B cell (primary cell): ENCODE measurements at regions not wholly inside any gene's neighbourhood (a gene's known extent, or its start where the extent isn't known, plus 50 kb on each side); places are given as distances from the start of the nearest gene placed in this dataset.

Experiments
- ATAC-seq: fragments of 200-7000 bp; cut with Tn5 transposase; one replicate; pipeline ENCODE4 v1.10.0; 2021; ENCODE audit warnings: low read depth, mild to moderate bottlenecking, moderate number of reproducible peaks, moderate library complexity
- CTCF ChIA-PET: fragments of 350-600 bp; sonication (Branson Sonifier 250); formaldehyde crosslinking; loops from one replicate; lab custom pipeline; 2021; ENCODE audit warnings: antibody characterized with exemption, inconsistent platforms; lab: Charles Lee
- POLR2A ChIA-PET: fragments of 350-600 bp; sonication (Branson Sonifier 250); formaldehyde crosslinking; loops from one replicate; lab custom pipeline; 2021; ENCODE audit warnings: antibody characterized with exemption; lab: Charles Lee
- DNase-seq: peaks from one replicate; pipeline ENCODE4 v3.0.0; 2013
- H2AFZ ChIP-seq: 2 replicates; pipeline ENCODE4 v1.6.1; 2012; ENCODE audit warnings: mild to moderate bottlenecking, low read depth, low read length; ENCODE audit not compliant: insufficient read depth, poor library complexity, severe bottlenecking
- H3K27ac ChIP-seq, 2 donors: 1 replicate in 1 of 2; 2 replicates in 1 of 2; pipeline ENCODE4 v1.5.1; 2012 to 2013; ENCODE audit warnings: low read length in 2 of 2, mild to moderate bottlenecking in 2 of 2, moderate library complexity in 1 of 2
- H3K27me3 ChIP-seq, 4 experiments: fragments of 200-600 bp in 1 of 4; sonication (generic) in 1 of 4; replicated peaks in 1 of 4; 1 replicate in 2 of 4; 2 replicates in 2 of 4; pipeline versions ENCODE4 v1.6.1 to v1.7.0; 2013 to 2016; ENCODE audit warnings: low read length in 3 of 4, mild to moderate bottlenecking in 2 of 4, mixed read lengths in 1 of 4, moderate library complexity in 1 of 4; ENCODE audit not compliant: insufficient read depth in 4 of 4, control insufficient read depth in 3 of 4; ENCODE audit errors: control extremely low read depth in 1 of 4
- H3K36me3 ChIP-seq, 2 experiments: replicated peaks in 1 of 2; 1 replicate in 1 of 2; 2 replicates in 1 of 2; pipeline versions ENCODE4 v1.6.1 to v1.7.1; 2013; ENCODE audit warnings: low read length in 1 of 2; ENCODE audit not compliant: insufficient read depth in 2 of 2, control insufficient read depth in 1 of 2; ENCODE audit errors: control extremely low read depth in 1 of 2, extremely low read depth in 1 of 2
- H3K4me1 ChIP-seq, 2 donors: fragments of 200-600 bp in 1 of 2; sonication (generic) in 1 of 2; 1 replicate in 1 of 2; 2 replicates in 1 of 2; pipeline versions ENCODE4 v1.5.1 to v1.6.1; 2013 to 2017; ENCODE audit warnings: low read length in 2 of 2; ENCODE audit not compliant: control insufficient read depth in 2 of 2, insufficient read depth in 2 of 2
- H3K4me2 ChIP-seq: replicated peaks from 2 replicates; pipeline ENCODE3; 2012; ENCODE audit warnings: mild to moderate bottlenecking, low read depth, low read length; ENCODE audit not compliant: poor library complexity, severe bottlenecking
- H3K4me3 ChIP-seq, 5 experiments: fragments of 200-600 bp in 1 of 5; sonication (generic) in 1 of 5; 1 replicate in 3 of 5; 2 replicates in 2 of 5; pipeline versions ENCODE4 v1.5.1 to v1.7.0; 2011 to 2016; ENCODE audit warnings: low read length in 4 of 5, mild to moderate bottlenecking in 4 of 5, low read depth in 2 of 5, control low read depth in 1 of 5, moderate library complexity in 1 of 5; ENCODE audit not compliant: insufficient read depth in 1 of 5; ENCODE audit errors: control extremely low read depth in 1 of 5, extremely low read depth in 1 of 5
- H3K79me2 ChIP-seq: fragments of 200-600 bp; sonication (generic); one replicate; pipeline ENCODE4 v1.6.0; 2016; ENCODE audit warnings: low read length; ENCODE audit not compliant: control insufficient read depth, insufficient read depth
- H3K9ac ChIP-seq: fragments of 200-600 bp; sonication (generic); 2 replicates; pipeline ENCODE4 v1.6.1; 2017; ENCODE audit warnings: mild to moderate bottlenecking, low read length, moderate library complexity
- H3K9me3 ChIP-seq, 3 donors: one replicate each; pipeline versions ENCODE4 v1.6.1 to v1.7.1; 2013; ENCODE audit warnings: low read length in 2 of 3; ENCODE audit not compliant: control insufficient read depth in 2 of 3, insufficient read depth in 1 of 3; ENCODE audit errors: control extremely low read depth in 1 of 3
- H4K20me1 ChIP-seq: 2 replicates; pipeline ENCODE4 v1.6.0; 2012; ENCODE audit warnings: mild to moderate bottlenecking, low read length; ENCODE audit not compliant: insufficient read depth, control insufficient read depth, poor library complexity, severe bottlenecking
- H3K27ac Mint-ChIP-seq: one replicate; pipeline ENCODE4 v1.8.0; 2021; ENCODE audit warnings: mixed read lengths
- H3K27me3 Mint-ChIP-seq: one replicate; pipeline ENCODE4 v1.8.0; 2021; ENCODE audit warnings: mixed read lengths
- H3K4me1 Mint-ChIP-seq: one replicate; pipeline ENCODE4 v1.8.0; 2021; ENCODE audit warnings: mixed read lengths
- H3K4me3 Mint-ChIP-seq: one replicate; pipeline ENCODE4 v1.8.0; 2021; ENCODE audit warnings: mixed read lengths
- H3K9me3 Mint-ChIP-seq: one replicate; pipeline ENCODE4 v1.8.0; 2022; ENCODE audit warnings: mixed read lengths; ENCODE audit not compliant: insufficient read depth
- CTCF ChIP-seq: fragments of 200-600 bp; IDR thresholded peaks from one replicate; pipeline ENCODE4 v1.8.0; 2022; ENCODE audit warnings: antibody characterized with exemption, mild to moderate bottlenecking
- EZH2 ChIP-seq: IDR thresholded peaks from 2 replicates; pipeline ENCODE4 v1.6.1; 2012; ENCODE audit warnings: borderline replicate concordance, low read depth, mild to moderate bottlenecking, moderate library complexity, low read length; ENCODE audit not compliant: insufficient read depth, poor library complexity, severe bottlenecking
- WGBS: methylation state at CpG from one replicate; pipeline ENCODE4 v1.1.5; 2013; ENCODE audit warnings: missing lambda C conversion rate; ENCODE audit not compliant: insufficient coverage; 5-methylcytosine and 5-hydroxymethylcytosine counted together
- intact Hi-C: fragments of 100-400 bp; cut with micrococcal nuclease; formaldehyde crosslinking; loops from one replicate; pipeline ENCODE4 v1.10.0; 2022

DNA sequence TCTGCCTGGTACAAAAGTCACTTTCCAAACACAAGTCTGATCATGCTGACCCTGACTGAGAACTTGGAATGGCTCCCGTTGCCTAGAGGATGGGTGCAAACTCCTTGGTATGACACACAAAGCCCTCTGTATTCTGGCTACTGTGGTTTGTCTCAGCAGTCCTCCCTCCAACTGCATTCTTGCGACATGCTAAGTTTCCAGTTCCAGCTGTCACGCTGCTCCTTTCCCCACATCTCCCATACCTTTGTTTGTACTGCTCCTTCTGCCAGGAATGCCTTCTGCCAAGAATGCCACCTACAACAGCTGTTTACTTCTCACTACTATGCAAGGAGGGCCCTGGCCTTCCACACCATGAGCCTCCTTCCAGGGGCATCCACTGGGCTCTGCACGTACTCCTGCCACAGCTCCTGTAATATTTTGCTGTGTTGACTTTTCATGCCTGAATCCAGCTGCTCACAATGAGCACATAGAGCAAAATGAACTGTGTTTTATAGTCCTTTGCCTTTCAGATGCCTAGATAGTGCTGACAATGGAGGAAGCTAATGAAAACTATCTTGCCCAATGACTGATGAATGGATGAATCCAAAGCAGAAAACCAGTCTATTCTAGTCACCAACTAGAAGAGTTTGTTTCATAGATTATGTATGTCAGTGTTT, 543.7 kb downstream of the EFNB2 start:
- Mint-ChIP-seq H3K27ac (no peak overlapping the region), H3K27me3 (no peaks in the 10 kb centered on the region), H3K9me3 (no peaks in the 10 kb centered on the region), H3K4me1 (no peaks in the 10 kb centered on the region), H3K4me3 (no peak overlapping the region)
- Histone ChIP-seq H3K9ac (no peak overlapping the region), H3K4me3 (no peak overlapping the region), H3K79me2 (no peaks in the 10 kb centered on the region), H3K4me2 (no peak overlapping the region), H2AFZ (no peak overlapping the region), H3K27me3 (no peaks in the 10 kb centered on the region), H4K20me1 (no peaks in the 10 kb centered on the region), H3K9me3 (no peaks in the 10 kb centered on the region), H3K4me1 (no peaks in the 10 kb centered on the region), H3K36me3 (no peaks in the 10 kb centered on the region), H3K27ac (no peak overlapping the region)
- TF ChIP-seq EZH2 (no peak), CTCF (no peak)
- intact Hi-C loops: no loop called here
- CTCF ChIA-PET: no interaction called here
- POLR2A ChIA-PET: no interaction called here
- no peak for ATAC-seq
- WGBS: 89% methylated on average over 4 of the region's 4 CpGs
- DNase-seq: no peak

DNA sequence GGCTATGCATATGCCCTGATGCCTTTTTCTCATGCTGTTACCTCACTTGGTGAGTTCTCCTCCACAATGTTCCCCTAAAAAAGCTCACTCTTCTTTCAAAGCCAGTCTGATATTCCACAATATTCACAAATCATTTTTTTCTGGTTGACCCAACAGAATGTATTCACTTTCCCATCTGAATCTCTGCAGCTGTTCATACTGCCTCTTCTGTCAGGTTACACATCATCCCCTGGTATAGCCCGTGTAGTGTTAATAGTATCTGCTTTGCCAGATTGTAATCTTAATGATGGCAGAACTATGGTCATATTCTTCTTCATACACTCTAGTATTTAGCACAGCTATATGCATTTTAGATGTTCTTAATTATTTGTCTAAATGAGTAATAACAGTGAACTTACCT, 544.3 kb downstream of the EFNB2 start:
- Histone ChIP-seq H2AFZ (no peak overlapping the region), H3K4me3 (no peak overlapping the region), H3K79me2 (no peaks in the 10 kb centered on the region), H3K4me1 (no peaks in the 10 kb centered on the region), H3K9me3 (no peaks in the 10 kb centered on the region), H3K4me2 (no peak overlapping the region), H3K27me3 (no peaks in the 10 kb centered on the region), H3K9ac (no peak overlapping the region), H3K36me3 (no peaks in the 10 kb centered on the region), H4K20me1 (no peaks in the 10 kb centered on the region), H3K27ac (no peak overlapping the region)
- intact Hi-C loops: no loop called here
- ChIA-PET POLR2A (no interaction called here), CTCF (no interaction called here)
- Mint-ChIP-seq H3K9me3 (no peaks in the 10 kb centered on the region), H3K27ac (no peak overlapping the region), H3K27me3 (no peaks in the 10 kb centered on the region), H3K4me1 (no peaks in the 10 kb centered on the region), H3K4me3 (no peak overlapping the region)
- no peak for ATAC-seq
- DNase-seq: no peak
- TF ChIP-seq EZH2 (no peak), CTCF (no peak)
- no CpG with 5 or more reads among the region's 1 CpG for WGBS
